RPMI7951 (cell line): ENCODE measurements at regions not wholly inside any gene's neighbourhood (a gene's known extent, or its start where the extent isn't known, plus 50 kb on each side); places are given as distances from the start of the nearest gene placed in this dataset.
"Not testable (repeated sequence)": the region's sequence is repeated elsewhere in the genome, so short reads cannot be mapped to it uniquely, and the experiment has no call there.

Experiments
- DNase-seq: peaks from one replicate; pipeline ENCODE4 v3.0.0-alpha.2; 2012; ENCODE audit warnings: low read depth

DNA sequence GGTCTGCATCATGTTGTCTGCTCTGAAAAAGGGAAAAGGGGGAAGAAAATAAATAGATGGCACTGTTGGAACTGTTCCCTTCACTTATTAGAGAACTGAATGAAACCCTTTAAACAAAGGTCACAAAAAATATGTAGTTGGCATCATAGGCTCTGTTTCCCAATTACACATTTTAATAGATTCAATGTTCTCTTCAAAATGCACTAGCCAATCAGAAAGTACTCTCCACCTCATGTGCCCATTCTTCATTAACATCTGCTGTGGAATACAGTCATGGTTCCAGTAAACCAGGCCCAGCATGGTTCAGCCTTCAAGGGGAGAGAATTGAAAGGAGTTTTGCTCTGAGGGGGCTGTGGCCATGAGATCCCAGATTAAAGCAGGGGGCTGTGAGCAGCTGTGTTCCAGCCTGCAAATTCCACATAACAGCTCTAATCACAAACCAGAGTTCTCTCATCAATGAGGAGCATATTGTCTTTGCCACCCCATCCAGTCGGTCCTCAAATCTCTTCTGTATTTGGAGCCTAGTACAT is 165.9 kb upstream of the CREB1 start:
- no peak for DNase-seq

DNA sequence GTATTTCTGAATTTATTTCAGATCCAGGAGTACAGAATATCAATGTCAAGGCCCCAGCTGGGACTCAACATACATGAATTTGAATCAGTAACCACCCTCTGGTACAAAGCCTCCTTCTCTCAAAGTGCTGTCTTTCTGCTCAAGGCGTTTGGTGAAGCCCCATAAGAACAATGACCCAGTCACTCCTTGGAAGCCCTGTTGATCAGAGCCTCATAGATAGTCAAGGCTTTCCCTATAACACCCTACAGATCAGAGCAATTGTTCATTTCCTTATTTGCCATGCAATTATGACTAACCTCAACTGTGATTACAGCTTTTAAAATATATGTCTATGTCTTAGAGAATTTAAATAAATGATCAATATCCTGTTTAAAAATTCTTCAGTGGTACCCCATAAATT is 159.1 kb upstream of the CREB1 start:
- DNase-seq, result no peak

DNA sequence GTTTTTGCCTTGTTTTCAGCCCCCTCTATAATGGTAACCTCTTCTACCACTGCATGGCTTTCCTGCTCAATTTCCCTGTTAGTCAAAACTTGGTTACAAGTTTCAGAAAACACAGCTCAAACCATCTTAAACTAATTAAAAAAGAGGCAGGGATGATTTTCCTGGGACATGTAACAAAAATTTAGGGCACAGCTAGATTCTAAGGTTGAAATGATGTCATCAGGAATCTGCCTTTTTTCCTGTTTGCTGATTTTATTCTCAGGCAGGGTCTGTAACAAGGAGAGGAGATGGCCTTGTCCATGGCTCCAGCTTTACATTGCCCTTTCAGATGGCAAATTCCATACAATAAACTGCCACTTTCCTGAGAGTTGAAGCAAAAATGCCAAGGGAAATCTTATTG is 157.9 kb upstream of the CREB1 start:
- no peak for DNase-seq

DNA sequence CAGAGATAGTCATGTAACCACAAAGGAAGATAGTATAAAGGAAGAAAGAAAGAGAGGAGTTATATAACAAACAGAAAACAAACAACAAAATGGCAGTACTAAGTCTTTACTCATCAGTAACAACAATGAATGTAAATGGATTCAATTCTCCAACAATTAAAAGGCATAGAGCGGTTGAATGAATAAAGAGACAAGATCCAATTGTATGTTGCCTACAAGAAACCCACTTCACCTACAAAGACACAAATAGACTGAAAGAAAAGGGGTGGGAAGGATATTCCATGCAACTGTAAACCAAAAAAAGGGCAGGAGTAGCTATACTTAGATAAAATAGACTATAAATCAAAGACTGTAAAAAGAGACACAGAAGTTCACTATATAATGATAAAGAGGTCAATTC is 157.3 kb upstream of the CREB1 start:
- DNase-seq, result no peak

DNA sequence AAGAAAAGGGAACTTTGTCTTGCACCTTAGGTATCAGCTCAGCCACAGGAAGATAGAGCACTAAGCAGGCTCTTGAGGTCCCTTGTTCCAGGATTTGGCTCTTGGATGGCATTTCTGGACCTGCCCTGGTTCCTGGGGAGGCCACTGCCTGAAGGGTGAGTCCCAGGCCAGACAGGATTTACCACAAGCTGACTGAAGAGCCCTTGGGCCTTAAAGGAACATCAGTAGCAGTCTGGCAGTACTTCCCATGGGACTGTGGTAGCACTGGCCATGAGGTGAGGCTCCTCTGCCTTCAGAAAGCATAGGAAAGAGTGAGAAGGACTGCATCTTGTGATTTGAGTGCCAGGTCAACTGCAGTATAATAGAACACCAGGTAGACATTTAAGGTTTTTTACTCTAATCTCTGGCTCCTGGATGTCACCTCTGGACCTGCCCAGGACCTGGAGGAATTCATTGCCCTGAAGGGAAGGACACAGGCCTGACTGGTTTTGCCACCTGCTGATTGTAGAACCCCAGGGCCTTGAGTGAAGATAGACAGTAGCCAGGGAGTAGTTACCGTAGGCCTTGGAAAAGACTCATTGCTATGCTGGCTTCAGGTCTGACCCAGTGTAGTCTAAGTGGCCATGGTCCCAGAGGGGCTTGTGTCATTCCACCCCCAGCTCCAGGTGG is 154.4 kb upstream of the CREB1 start:
- DNase-seq, result no peak

DNA sequence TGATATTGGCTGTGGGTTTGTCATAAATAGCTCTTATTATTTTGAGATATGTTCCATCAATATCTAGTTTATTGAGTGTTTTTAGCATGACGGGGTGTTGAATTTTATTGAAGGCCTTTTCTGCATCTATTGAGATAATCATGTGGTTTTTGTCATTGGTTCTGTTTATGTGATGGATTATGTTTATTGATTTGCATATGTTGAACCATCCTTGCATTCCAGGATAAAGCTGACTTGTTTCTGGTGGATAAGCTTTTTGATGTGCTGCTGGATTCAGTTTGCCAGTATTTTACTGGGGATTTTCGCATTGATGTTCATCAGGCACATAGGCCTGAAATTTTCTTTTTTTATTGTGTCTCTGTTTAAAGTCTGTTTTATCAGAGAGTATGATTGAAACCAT is 151.1 kb upstream of the CREB1 start:
- DNase-seq, result not testable (repeated sequence)

DNA sequence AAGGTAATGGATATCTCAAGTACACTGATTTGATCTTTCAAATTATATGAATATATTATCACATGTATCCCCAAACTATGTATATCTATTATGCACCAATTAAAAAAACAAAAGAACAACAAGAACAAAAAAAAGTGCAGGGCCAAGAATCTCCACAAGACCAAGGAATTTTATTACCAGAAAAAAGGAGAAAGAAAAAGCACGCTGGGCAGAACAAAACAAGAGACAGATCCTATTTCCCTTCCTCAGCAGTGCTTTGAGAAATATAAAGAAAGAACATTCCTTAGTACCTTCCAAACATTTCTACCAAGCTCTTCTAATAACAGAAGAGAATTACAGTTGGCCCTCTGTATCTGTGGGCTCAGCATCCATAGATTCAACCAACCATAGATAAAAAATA is 144.7 kb upstream of the CREB1 start:
- DNase-seq, result no peak

DNA sequence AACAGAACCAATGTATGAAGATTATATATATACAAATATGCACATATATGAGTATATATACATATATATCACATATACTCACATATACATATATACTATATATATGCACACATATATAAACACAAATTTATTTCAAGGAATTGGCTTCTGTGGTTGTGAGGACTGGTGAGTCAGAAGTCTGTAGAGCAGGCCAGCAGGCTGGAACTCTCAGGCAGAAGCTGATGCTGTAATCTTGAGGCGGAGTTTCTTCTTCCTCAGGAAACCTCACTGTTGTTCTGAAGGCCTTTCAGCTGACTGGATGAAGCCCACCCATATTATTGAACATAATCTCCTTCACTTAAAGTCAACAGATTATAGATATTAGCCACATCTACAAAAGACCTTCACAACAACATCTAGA is 143.9 kb upstream of the CREB1 start:
- DNase-seq, result peak; percentile 46

DNA sequence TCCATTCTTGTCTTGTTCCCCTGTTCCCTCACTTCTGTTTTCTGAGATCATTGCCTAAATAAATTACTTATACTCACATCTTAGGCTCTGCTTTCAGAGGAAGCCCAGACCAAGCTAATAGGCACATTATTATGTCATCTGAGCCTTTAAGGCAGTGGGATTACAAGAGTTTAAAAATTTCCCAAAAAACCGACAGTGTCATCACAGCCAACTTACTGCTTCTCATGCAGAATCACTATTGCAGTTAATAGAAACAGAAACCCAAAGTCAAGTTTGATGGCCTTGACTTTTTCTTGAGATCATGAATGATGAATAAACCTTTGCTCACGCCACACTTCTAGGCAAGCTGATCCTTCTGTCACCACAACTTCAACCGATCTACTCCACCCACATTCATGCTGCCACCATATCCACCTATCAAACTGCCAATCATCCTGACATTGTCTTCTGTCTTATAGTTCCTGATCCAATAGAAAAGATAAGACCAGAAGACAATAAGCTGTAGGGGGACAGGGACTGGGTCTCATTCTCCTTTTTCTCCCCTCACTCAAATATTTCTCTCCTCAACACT is 142.7 kb upstream of the CREB1 start:
- no peak for DNase-seq

DNA sequence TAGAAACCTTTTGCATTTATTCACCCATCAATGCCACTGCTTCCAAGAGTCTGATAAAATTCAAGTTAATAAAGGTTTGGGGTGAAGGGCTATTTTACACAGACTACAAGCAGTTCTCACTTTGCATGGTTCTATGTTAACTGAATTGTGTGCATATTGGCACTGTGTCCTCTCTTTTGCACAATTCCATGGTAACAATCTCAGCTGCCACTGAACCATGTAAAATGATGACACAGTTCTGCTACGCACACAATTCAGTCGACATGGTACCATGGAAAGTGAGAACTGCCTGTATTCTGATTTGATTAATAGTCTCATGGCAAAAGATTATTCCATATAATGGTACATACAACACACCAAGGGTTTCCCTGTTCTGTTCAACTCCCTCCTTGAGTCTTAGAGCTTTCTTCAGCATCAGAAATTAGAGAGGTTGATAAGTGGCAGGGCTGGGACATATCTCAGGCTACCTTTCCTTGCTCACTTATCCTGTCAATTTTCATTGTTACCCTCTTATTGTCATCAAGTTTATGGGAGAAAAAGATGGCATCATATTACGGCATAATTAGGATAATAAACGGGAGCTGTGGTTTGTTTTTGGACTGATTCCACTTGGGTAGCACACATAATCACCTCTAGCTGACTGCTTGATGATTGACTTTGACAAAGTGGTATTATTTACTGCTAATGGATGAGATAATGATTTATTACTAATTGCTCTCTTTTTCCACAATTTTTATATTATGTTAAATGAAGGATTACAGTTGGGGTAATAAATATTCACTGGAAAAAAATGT is 139.3 kb upstream of the CREB1 start:
- no peak for DNase-seq

DNA sequence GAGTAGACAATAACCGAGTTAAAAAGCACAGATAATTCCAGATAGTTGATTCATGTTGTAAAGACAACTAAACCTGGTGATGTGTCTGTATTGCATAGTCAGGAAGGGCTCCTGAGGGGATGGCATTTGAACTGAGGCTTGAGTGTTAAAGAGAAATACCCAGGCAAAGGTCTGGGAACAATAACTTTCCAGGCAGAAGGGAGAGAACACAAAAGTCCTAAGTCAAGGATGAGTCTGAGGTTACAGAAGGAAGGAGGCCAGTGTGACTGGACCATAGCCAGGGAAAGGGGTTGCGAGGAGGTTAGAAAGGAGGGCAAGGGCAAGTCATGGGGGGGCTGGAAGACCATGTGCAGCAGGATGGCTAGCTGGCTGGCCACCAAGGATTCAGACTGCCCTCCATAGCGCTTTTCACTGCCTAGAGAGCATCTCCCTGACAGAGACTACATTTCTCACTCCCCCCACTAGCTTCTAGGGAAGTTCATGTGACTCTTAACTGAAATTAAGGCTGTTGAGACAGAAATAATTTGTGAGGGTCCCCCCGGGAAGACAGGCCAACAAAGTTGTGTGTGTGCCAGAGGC is 135.5 kb upstream of the CREB1 start:
- DNase-seq, result peak; percentile 44

DNA sequence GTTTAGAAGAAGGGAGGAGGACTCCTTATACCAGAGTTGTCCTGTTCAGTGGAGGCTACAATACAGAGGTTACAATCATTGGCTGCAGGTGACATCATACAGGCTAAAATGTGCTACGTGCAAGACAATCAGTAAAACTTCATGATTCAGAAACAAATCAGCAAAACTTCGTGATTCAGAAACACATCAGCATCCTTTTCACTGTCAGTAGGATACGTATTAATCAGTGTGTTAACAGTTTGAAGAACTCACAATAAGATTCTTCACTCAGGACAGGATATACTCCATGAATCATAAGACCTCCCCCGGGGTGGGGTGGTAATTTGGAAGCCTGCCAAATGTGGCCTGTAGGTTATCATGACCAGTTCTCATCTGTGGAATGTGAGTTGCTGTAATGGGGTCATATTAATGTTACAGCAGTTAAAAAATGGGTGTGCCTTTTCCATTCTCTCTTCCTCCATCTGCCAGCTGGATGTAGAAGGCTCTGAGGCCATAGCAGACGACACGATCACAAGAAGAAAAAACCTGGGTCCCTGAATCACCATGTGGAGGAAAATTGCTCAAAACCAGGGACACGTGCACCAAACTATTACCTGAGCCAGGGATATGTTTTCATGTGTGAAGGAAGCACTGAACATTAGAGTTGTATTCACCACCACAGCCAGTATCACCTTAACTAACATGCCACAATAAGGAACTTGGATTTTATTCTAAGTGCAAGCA is 134.8 kb upstream of the CREB1 start:
- DNase-seq, result peak; percentile 99

DNA sequence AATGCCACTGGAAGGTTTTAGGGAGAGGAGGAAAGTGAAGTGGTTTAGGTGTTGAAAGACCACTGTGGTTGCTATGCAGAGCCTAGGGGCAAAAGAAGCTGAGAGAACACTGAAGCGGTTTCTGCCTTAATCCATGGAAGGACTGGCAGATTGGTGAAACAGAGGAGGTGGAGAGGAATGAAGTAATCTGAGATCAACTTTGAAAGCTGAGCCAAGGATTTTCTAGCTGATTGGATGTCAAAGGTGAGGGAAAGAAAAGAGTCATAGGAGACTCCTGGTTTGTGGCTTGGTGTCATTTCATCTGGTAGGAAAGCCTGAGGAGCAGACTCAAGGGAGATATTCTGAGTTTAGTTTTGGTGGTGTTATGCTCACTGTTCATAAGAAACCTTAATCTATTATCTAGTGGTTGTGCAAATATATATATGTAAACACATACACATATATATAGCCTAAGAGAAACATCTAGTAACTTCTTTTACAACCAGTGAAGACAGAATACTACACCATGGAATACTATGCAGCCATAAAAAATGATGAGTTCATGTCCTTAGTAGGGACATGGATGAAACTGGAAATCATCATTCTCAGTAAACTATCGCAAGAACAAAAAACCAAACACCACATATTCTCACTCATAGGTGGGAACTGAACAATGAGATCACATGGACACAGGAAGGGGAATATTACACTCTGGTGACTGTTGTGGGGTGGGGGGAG is 134.1 kb upstream of the CREB1 start:
- DNase-seq, result peak; percentile 77

DNA sequence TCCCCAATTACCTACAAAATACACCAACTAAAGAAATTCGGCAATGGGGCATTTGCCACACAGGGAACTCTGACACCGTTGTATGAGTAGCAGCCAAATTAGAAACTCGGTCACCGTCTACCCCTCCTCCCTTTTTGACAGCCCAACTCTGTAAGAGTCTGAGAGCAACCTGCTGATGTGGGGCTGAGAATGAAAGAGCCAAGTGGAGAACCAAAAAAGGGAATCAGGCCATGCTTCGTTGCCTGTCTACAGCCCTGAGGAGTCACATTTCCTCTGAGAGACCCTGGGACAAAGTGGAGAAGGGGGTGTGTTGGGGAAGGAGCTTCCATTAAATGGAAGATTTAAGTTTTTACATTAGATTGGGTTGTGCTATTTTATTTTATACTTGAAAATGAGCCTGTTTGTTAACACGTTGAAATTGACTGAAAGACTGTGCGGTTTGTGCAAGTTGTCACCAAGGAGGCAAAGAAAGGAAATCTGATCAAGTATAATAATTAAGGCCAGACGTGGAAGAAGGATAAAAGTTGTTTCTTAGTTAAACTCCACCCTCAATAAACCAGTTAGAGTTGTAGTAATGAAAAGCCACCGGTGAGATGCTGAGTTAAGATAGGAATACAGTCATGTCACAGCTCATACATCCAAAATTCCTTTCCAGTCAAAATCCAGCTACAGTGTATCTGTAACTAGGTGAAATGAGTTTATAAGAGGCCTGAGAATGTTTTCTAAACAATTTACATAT is 131.7 kb upstream of the CREB1 start:
- no peak for DNase-seq

DNA sequence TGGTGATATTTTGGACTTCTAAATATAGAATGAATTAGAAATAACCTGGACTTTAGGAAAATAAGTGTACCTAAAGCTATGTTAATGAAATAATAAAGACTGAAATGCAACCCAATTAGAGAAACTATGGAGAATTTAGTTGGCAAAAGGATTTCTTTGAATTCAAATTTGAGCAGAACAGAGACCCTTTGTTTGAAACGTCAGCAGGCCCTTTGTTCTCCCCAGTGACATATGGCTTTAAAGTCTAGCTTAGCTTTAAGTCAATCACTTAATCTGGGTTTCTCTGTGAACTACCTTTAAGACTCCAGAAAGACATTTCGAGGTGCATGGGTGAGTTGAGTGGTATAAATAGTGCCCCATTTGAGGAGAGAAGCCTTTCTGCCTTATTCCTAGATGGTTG is 130.5 kb upstream of the CREB1 start:
- no peak for DNase-seq

DNA sequence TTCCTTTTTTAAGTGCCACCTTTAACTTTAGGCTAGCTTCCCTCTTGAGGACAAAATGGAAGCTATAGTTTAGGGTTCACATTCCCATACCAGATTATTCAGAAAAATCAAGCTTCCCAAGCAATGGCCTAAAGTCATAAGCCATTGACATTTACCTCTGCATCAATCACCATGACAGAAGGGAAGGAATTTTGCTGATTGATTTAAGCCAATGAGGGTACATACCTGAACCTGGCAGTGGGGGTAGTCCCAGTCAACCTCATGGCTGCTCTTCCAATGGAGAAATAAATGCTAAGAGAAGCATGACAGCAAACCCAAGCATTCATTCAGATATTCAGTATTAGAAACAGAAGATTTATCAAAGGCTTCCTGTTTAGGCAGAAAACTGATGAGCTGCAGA is 128.4 kb upstream of the CREB1 start:
- DNase-seq, result no peak

DNA sequence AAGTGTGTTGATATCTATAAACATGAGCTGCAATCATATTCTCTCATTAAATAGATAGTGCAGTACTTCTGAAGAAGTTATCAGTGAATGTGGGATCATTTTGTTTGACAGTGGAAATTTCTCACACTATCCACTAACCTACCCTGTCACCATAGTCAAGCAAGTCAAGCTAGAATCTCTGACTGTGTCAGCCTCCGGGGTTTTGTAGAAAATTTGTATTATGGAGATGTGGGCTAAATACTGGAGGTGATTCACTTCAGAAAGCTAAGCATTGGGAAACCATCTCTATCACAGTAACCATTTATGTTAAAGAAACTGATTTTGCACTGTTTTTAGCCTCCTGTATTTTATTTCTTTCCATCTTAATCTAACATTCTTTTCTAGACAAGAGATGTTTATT is 126.6 kb upstream of the CREB1 start:
- no peak for DNase-seq

DNA sequence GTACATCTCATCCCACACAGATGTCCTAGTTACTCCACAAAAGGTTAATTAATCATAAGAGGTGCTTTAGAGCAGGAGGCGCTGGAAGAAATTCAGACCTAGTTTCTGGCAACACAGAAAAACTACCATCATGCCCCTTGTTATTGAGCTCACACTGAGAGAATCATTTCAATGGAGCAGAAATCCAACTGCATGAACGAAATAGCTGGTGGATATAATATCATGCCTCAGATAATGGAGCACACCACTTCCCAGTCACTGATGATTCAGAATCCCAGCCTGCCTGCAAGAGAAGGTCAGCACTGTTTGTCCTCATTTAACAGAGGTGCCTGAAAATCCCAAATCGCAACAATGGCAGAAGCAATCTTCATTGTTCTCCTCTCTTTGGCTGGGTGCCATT is 125.8 kb upstream of the CREB1 start:
- DNase-seq, result no peak

DNA sequence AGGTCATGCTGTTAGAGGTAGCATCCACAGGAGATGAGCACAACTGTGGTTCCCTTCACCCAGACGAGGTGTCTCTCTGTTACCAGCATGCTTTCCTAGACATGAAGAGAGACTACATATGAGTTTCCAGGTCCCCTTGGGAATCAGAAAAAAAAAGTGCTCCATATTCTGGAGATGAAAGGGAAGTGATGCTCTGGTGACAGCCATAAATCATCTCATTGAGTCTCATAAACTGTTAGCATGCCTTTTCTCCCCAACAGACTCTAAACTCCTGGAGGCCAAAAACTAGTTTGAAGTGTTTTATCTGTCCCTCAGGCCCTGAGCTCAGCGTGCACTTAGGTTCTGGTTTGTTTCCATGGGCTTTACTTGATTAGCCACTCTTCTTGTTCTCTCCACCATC is 124.6 kb upstream of the CREB1 start:
- no peak for DNase-seq

DNA sequence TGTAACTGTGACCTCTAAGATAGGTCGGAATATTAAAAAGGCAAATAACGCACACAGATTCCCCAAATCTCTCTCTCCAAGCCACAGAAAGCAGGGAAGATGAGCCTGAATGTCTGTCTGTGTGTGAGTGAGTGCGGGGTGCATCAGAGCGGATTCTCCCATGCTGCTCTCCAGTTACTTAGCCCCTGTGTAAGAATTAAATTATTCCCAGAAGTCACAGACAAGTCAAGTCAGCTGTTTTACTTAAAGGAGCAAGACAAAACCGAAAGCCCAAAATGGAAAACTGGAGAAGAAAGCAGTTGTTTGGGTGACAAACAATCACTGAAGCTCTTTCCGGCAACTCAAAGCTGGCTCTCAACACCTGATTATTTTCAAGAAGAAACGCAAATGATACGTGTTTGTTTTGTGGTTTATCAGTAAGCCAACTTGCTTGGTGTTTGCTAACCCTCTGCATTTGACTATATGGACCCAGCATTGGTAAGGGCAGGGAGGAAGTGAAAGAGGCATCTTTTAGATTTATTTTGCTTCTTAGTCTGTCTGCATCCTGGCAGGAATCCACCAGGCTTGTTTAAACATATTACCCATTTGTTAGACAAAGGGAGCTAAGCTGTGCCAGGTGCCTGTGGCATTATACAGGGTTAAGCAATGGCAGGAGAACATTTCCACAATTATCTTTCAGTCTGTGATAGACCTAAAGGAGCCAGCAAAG is 121.5 kb upstream of the CREB1 start:
- DNase-seq, result peak; percentile 41
